Neuronal stem cell (in vitro differentiated cells): ENCODE measurements at regions not wholly inside any gene's neighbourhood (a gene's known extent, or its start where the extent isn't known, plus 50 kb on each side); places are given as distances from the start of the nearest gene placed in this dataset.

Source experiments
- DNase-seq: peaks from one replicate; pipeline ENCODE4 v3.0.0-alpha.2; 2013; ENCODE audit warnings: low spot score
- H2AFZ ChIP-seq: one replicate; pipeline ENCODE4 v1.6.1; 2013; ENCODE audit warnings: mild to moderate bottlenecking, low read length, inconsistent platforms
- H2AK5ac ChIP-seq: 2 replicates; pipeline ENCODE4 v1.6.1; 2013; ENCODE audit warnings: low read depth, mild to moderate bottlenecking, inconsistent platforms, low read length, moderate library complexity, mixed read lengths
- H2BK120ac ChIP-seq: 2 replicates; pipeline ENCODE4 v1.6.1; 2013; ENCODE audit warnings: low read depth, mild to moderate bottlenecking, inconsistent platforms, low read length, moderate library complexity, mixed read lengths
- H2BK12ac ChIP-seq: one replicate; pipeline ENCODE4 v1.6.1; 2013; ENCODE audit warnings: low read length, inconsistent platforms
- H2BK15ac ChIP-seq: 2 replicates; pipeline ENCODE4 v1.6.1; 2013; ENCODE audit warnings: mild to moderate bottlenecking, low read length, inconsistent platforms, mixed read lengths
- H2BK5ac ChIP-seq: one replicate; pipeline ENCODE4 v1.6.1; 2013; ENCODE audit warnings: inconsistent platforms, mild to moderate bottlenecking, low read length, moderate library complexity
- H3K14ac ChIP-seq: one replicate; pipeline ENCODE4 v1.6.1; 2013; ENCODE audit warnings: low read length, inconsistent platforms
- H3K18ac ChIP-seq: 2 replicates; pipeline ENCODE4 v1.6.1; 2013; ENCODE audit warnings: low read length, inconsistent platforms
- H3K23ac ChIP-seq: 2 replicates; pipeline ENCODE4 v1.6.1; 2013; ENCODE audit warnings: low read depth, mild to moderate bottlenecking, mixed read lengths, low read length, inconsistent platforms; ENCODE audit not compliant: poor library complexity
- H3K27ac ChIP-seq: replicated peaks from 3 replicates; pipeline ENCODE4 v1.5.1; 2013; ENCODE audit warnings: low read length, inconsistent platforms
- H3K27me3 ChIP-seq, 3 experiments: 2 replicates each; pipeline ENCODE4 v1.6.1; 2013; ENCODE audit warnings: low read length in 3 of 3, mild to moderate bottlenecking in 2 of 3, inconsistent platforms in 1 of 3, low read depth in 1 of 3, mixed read lengths in 1 of 3, moderate library complexity in 1 of 3; ENCODE audit not compliant: control insufficient read depth in 3 of 3, insufficient read depth in 3 of 3
- H3K36me3 ChIP-seq, 2 donors: replicated peaks in 1 of 2; 2 replicates each; pipeline ENCODE4 v1.6.1; 2013; ENCODE audit warnings: low read length in 2 of 2; ENCODE audit not compliant: control insufficient read depth in 2 of 2, insufficient read depth in 2 of 2
- H3K4ac ChIP-seq: 2 replicates; pipeline ENCODE4 v1.6.1; 2013; ENCODE audit warnings: inconsistent platforms, mild to moderate bottlenecking, low read length, moderate library complexity
- H3K4me1 ChIP-seq, 2 donors: 1 replicate in 1 of 2; 2 replicates in 1 of 2; pipeline ENCODE4 v1.6.1; 2013; ENCODE audit warnings: low read length in 2 of 2, low read depth in 1 of 2; ENCODE audit not compliant: control insufficient read depth in 2 of 2, insufficient read depth in 1 of 2
- H3K4me2 ChIP-seq: one replicate; pipeline ENCODE4 v1.6.1; 2013; ENCODE audit warnings: mild to moderate bottlenecking, low read length, inconsistent platforms; ENCODE audit not compliant: insufficient read depth, poor library complexity, severe bottlenecking
- H3K4me3 ChIP-seq, 2 donors: 2 replicates each; pipeline ENCODE4 v1.5.1; 2013; ENCODE audit warnings: low read length in 2 of 2, mild to moderate bottlenecking in 2 of 2, inconsistent platforms in 1 of 2, moderate library complexity in 1 of 2
- H3K79me1 ChIP-seq: one replicate; pipeline ENCODE4 v1.6.1; 2013; ENCODE audit warnings: low read depth, mild to moderate bottlenecking, inconsistent platforms, low read length, moderate library complexity
- H3K9ac ChIP-seq: one replicate; pipeline ENCODE4 v1.6.1; 2013; ENCODE audit warnings: mild to moderate bottlenecking, low read depth, low read length, inconsistent platforms; ENCODE audit not compliant: poor library complexity
- H3K9me3 ChIP-seq, 2 donors: replicated peaks in 1 of 2; 2 replicates each; pipeline versions ENCODE3 to v1.6.1; 2013; ENCODE audit warnings: low read length in 2 of 2, mild to moderate bottlenecking in 2 of 2, inconsistent platforms in 1 of 2, low read depth in 1 of 2, mixed read lengths in 1 of 2, moderate library complexity in 1 of 2; ENCODE audit not compliant: control insufficient read depth in 2 of 2, insufficient read depth in 1 of 2
- H4K8ac ChIP-seq: one replicate; pipeline ENCODE4 v1.6.1; 2013; ENCODE audit warnings: low read depth, mild to moderate bottlenecking, inconsistent platforms, low read length, moderate library complexity
- H4K91ac ChIP-seq: one replicate; pipeline ENCODE4 v1.6.1; 2013; ENCODE audit warnings: low read length, low read depth, mild to moderate bottlenecking, inconsistent platforms; ENCODE audit not compliant: poor library complexity
- WGBS, 2 donors: extraction: QIAGEN DNeasy Blood & Tissue Kit; methylation state at CpG; one replicate each; pipeline ENCODE4 v1.1.7; 2013; ENCODE audit warnings: missing lambda C conversion rate in 2 of 2, mixed read lengths in 1 of 2; ENCODE audit not compliant: insufficient read length in 2 of 2, insufficient replicate concordance in 1 of 2; ENCODE audit errors: extremely low coverage in 2 of 2; 5-methylcytosine and 5-hydroxymethylcytosine counted together

DNA sequence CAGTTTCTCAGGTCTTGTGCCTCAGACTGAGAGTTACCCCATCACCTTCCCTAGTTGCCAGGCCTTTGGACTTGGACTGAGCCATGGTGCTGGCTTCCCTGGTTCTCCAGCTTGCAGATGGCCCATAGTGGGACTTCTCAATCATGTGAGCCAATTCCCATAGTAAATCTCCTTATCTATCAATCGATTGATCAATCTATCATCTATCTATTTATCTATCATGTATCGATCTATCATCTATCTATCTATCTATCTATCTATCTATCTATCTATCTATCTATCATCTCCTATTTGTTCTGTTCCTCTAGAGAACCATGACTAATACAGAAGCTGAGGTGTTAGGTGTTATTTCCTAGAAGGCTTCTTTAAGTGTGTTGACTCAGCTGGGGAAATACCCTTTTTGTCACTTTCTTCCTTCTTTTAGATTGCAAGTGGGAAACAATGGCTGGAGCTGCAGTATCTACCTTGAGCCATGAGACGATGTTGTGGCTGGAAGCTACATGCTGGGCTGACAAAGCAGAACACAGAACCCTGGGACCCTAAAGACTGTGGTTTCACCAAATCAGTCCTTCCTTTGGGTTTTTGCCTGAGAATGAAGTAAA, 234.7 kb upstream of the GLI3 start:
- H3K4ac ChIP-seq = no peak overlapping the region
- H3K23ac ChIP-seq = no peak overlapping the region
- H3K18ac ChIP-seq = no peak overlapping the region
- no peak overlapping the region for H2AK5ac ChIP-seq
- H3K4me2 ChIP-seq = no peak overlapping the region
- no peak for DNase-seq
- H3K14ac ChIP-seq = no peak overlapping the region
- H2AFZ ChIP-seq = no peak overlapping the region
- no peak overlapping the region for H4K8ac ChIP-seq
- H2BK12ac ChIP-seq = no peak overlapping the region
- H3K27ac ChIP-seq = no peak overlapping the region
- H3K79me1 ChIP-seq = no peaks in the 10 kb centered on the region
- peaks cover 0 to 4% of the 10 kb centered on the region in 2 donors for H3K9me3 ChIP-seq
- H3K4me3 ChIP-seq = no peak overlapping the region
- no peaks in the 10 kb centered on the region for H3K4me1 ChIP-seq
- no peak overlapping the region for H2BK120ac ChIP-seq
- H2BK5ac ChIP-seq = no peak overlapping the region
- no peaks in the 10 kb centered on the region for H3K27me3 ChIP-seq
- no peak overlapping the region for H4K91ac ChIP-seq
- H3K36me3 ChIP-seq = no peaks in the 10 kb centered on the region
- H2BK15ac ChIP-seq = no peak overlapping the region
- WGBS, 2 donors = 100% methylated on average over 1 of the region's 3 CpGs; no CpG with 5 or more reads in 1 of the 2 donors
- H3K9ac ChIP-seq = no peak overlapping the region

DNA sequence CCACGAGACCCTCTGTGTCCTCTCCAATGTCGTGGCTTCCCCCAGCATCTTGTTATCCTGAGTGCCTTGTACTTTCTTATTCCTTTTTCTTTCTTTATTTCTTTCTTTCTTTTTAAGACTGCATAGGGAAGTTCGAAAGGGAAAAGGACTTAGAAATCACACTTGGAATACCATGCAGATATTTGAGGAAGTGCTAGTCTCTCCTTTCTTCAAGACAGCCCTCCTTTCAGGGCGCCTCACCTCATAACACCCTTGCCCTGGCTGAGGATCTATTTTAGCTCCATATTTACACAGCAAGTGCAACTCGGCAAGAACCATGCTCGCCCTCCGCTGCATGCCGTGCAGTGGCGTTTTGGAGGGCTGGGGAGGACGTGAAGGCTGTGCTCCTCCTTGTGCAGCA, 232.3 kb upstream of the GLI3 start:
- Histone ChIP-seq H3K4me3 (no peak overlapping the region), H2AFZ (no peak overlapping the region), H4K8ac (no peak overlapping the region), H3K4me1 (no peaks in the 10 kb centered on the region), H3K4me2 (no peak overlapping the region), H2BK5ac (no peak overlapping the region), H2BK12ac (no peak overlapping the region), H3K14ac (no peak overlapping the region), H2AK5ac (no peak overlapping the region), H3K9me3 (peaks cover 0 to 2% of the 10 kb centered on the region in 2 donors), H2BK120ac (no peak overlapping the region), H3K36me3 (no peaks in the 10 kb centered on the region), H4K91ac (no peak overlapping the region), H3K23ac (no peak overlapping the region), H3K9ac (no peak overlapping the region), H2BK15ac (no peak overlapping the region), H3K27ac (no peak overlapping the region), H3K79me1 (no peaks in the 10 kb centered on the region), H3K27me3 (no peaks in the 10 kb centered on the region), H3K18ac (no peak overlapping the region), H3K4ac (no peak overlapping the region)
- no CpG with 5 or more reads among the region's 10 CpGs for WGBS, 2 donors
- no peak for DNase-seq

DNA sequence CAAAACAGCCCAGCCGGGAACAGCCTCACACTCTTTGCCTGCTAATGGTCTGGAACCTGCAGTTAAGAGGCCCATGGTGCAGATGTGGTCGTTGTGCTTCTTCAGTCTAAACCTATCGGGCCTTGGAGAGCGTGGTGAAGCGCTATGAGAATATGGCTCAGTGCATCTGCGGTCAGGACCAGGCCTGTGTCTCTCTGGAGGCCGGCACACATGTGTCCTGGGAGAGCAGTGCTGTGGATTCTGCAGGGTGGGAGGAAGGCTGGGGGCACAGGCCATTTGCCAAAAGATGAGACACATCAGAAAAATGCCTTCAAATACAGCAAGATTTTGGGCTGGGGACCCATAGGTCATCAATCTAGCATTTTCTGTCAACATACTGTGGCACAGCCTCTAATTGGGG, 231.5 kb upstream of the GLI3 start:
- H3K14ac ChIP-seq = no peak overlapping the region
- H4K8ac ChIP-seq = no peak overlapping the region
- no peak overlapping the region for H2AFZ ChIP-seq
- H3K9ac ChIP-seq = no peak overlapping the region
- no peak overlapping the region for H2BK120ac ChIP-seq
- H3K4me2 ChIP-seq = no peak overlapping the region
- no peak overlapping the region for H3K27ac ChIP-seq
- H3K9me3 ChIP-seq = peaks cover 2% of the 10 kb centered on the region in 2 donors
- H3K79me1 ChIP-seq = no peaks in the 10 kb centered on the region
- no peak overlapping the region for H4K91ac ChIP-seq
- no peak overlapping the region for H3K4me3 ChIP-seq
- no peak overlapping the region for H3K18ac ChIP-seq
- no peak overlapping the region for H2BK5ac ChIP-seq
- no peak overlapping the region for H3K23ac ChIP-seq
- H3K36me3 ChIP-seq = no peaks in the 10 kb centered on the region
- H2BK12ac ChIP-seq = no peak overlapping the region
- H3K27me3 ChIP-seq = no peaks in the 10 kb centered on the region
- H3K4ac ChIP-seq = no peak overlapping the region
- H2AK5ac ChIP-seq = no peak overlapping the region
- no peak for DNase-seq
- no peak overlapping the region for H2BK15ac ChIP-seq
- no peaks in the 10 kb centered on the region for H3K4me1 ChIP-seq
- no CpG with 5 or more reads among the region's 7 CpGs for WGBS, 2 donors

DNA sequence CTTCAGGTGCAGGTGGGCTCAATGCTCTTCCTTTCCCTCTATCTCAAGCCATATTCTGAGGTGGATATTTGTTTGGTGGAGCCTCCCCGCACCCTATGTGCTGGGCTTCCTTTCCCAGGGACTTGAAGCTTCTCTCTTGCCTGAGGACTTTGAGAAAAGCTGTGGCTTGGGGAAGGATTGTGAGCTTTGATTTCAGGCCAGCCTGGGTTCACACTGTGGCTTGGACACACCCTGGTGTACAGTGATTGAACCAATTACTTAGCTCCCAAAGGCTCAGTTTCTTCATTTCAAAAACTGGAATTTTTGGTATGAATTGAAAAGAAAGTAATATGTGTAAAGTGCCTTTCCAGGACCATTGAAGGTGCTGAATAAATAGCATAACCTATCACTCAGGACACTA, 224.5 kb upstream of the GLI3 start:
- Histone ChIP-seq H3K9ac (no peak overlapping the region), H2BK15ac (no peak overlapping the region), H2BK5ac (no peak overlapping the region), H3K18ac (no peak overlapping the region), H2AFZ (no peak overlapping the region), H4K91ac (no peak overlapping the region), H3K9me3 (peaks cover 2% of the 10 kb centered on the region in 2 donors), H3K14ac (no peak overlapping the region), H3K4ac (no peak overlapping the region), H3K79me1 (no peaks in the 10 kb centered on the region), H3K4me3 (no peak overlapping the region), H2AK5ac (no peak overlapping the region), H3K36me3 (no peaks in the 10 kb centered on the region), H2BK120ac (no peak overlapping the region), H3K27ac (no peak overlapping the region), H4K8ac (no peak overlapping the region), H3K27me3 (no peaks in the 10 kb centered on the region), H3K23ac (no peak overlapping the region), H3K4me2 (no peak overlapping the region), H3K4me1 (no peaks in the 10 kb centered on the region), H2BK12ac (no peak overlapping the region)
- DNase-seq = no peak
- no CpG with 5 or more reads among the region's 1 CpG for WGBS, 2 donors
